Stimulated activated CD8-positive, alpha-beta memory T cell treated with anti-CD3 and anti-CD28 coated beads, Interleukin-15, amount 100 ng/mL, for 48 hours (primary cell): ENCODE measurements at regions not wholly inside any gene's neighbourhood (a gene's known extent, or its start where the extent isn't known, plus 50 kb on each side); places are given as distances from the start of the nearest gene placed in this dataset.
A peak's percentile ranks its signal among the peaks of the same experiment; 100 is the strongest.

Experiments
- DNase-seq, 2 donors: peaks; one replicate each; pipeline ENCODE4 v3.0.0-alpha.2; 2020; ENCODE audit warnings: low read depth in 2 of 2

- no peak for DNase-seq
Observed at GRCh38 chr9:129473523-129474244, 147.2 kb downstream of the C9orf50 start.

GRCh38 chr9:129472651-129473102 is 148.2 kb downstream of the C9orf50 start:
- no peak for DNase-seq

- no peak for DNase-seq
Observed at GRCh38 chr9:129471201-129472019, 149.5 kb downstream of the C9orf50 start.

GRCh38 chr9:129469988-129470316 is 150.9 kb downstream of the C9orf50 start:
- DNase-seq = no peak

- no peak for DNase-seq
Observed at GRCh38 chr9:129469188-129469987, 151.5 kb downstream of the C9orf50 start.

- no peak for DNase-seq
Observed at GRCh38 chr9:129467739-129468666, 152.9 kb downstream of the C9orf50 start.

- no peak for DNase-seq
Observed at GRCh38 chr9:129467004-129467588, 153.8 kb downstream of the C9orf50 start.

GRCh38 chr9:129465834-129466535 is 154.9 kb downstream of the C9orf50 start:
- DNase-seq = no peak

- no peak for DNase-seq
Observed at GRCh38 chr9:129464972-129465833, 155.7 kb downstream of the C9orf50 start.

GRCh38 chr9:129463994-129464393 is 156.9 kb downstream of the C9orf50 start:
- DNase-seq = no peak

GRCh38 chr9:129463477-129463876 is 157.4 kb downstream of the C9orf50 start:
- DNase-seq = no peak

- no peak for DNase-seq
Observed at GRCh38 chr9:129462360-129462759, 158.5 kb downstream of the C9orf50 start.

- DNase-seq = peak; percentile 85 to 88
Observed at GRCh38 chr9:129460323-129461261, 160.3 kb downstream of the C9orf50 start.

GRCh38 chr9:129459547-129460322 is 161.2 kb downstream of the C9orf50 start:
- DNase-seq = peak in 1 of 2 donors; percentile 36

GRCh38 chr9:129458663-129459546 is 162.0 kb downstream of the C9orf50 start:
- no peak for DNase-seq

GRCh38 chr9:129458155-129458661 is 162.7 kb downstream of the C9orf50 start:
- DNase-seq = peak in 1 of 2 donors; percentile 38
